ENCODE measurements at regions not wholly inside any gene's neighbourhood (a gene's known extent, or its start where the extent isn't known, plus 50 kb on each side); places are given as distances from the start of the nearest gene placed in this dataset.

DNA sequence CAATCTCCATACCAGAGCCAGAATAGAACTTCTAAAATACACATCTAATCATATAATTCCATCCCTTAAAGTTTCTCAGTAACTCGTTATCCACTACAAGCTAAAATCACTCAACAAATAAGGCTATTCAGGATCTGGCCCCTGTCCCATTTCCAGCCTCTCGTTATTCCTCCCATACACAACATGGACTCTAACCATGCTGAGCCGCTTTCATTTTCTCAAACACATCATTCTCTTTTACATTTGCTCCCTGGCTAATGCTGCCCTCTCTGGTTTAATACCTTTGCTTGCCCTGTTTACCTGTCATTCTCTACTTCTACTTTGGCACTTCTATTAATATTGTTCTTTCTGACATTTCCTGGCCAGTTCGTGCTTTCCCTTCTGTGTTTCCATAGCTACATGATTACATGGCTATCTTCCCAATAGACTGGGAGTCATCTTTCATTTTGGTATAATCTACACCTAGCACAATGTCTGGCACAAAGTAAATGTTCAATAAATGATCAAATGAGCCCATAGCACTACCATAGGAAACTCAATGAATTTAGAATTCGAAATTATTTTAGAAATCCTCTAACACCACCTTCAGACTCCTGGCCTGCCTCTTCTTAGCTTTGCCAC, 163.6 kb upstream of the VRK2 start:
- Histone ChIP-seq H3K27me3 (replicated peaks; ENCODE audit: insufficient read depth, low read length) (no peaks in the 10 kb centered on the region), H3K4me2 (ENCODE audit: low read depth, low read length) (peak overlapping the region; percentile 54), H2AFZ (ENCODE audit: low read length) (peak overlapping the region; percentile 57), H3K4me3 (ENCODE audit: low read length) (peak overlapping the region; percentile 39), H3K79me2 (ENCODE audit: low read length) (no peaks in the 10 kb centered on the region), H3K9ac (ENCODE audit: low read length) (no peak overlapping the region), H4K20me1 (ENCODE audit: insufficient read depth, low read length) (no peaks in the 10 kb centered on the region), H3K9me2 (replicated peaks; ENCODE audit: insufficient read depth, low read length) (no peaks in the 10 kb centered on the region), H3K4me1 (ENCODE audit: low read length) (no peaks in the 10 kb centered on the region), H3K9me3 (replicated peaks; ENCODE audit: insufficient read depth, low read length) (no peaks in the 10 kb centered on the region), H3K36me3 (replicated peaks; ENCODE audit: insufficient read depth, low read length) (no peaks in the 10 kb centered on the region), H3F3A (ENCODE audit: insufficient read depth, low read length) (no peaks in the 10 kb centered on the region), H3K27ac (ENCODE audit: low read length) (no peak overlapping the region)
- no peak for TF ChIP-seq EZH2 (optimal IDR thresholded peaks at IDR 0.05; ENCODE audit: low read depth, low read length)
- TF ChIP-seq, protein P1, sequence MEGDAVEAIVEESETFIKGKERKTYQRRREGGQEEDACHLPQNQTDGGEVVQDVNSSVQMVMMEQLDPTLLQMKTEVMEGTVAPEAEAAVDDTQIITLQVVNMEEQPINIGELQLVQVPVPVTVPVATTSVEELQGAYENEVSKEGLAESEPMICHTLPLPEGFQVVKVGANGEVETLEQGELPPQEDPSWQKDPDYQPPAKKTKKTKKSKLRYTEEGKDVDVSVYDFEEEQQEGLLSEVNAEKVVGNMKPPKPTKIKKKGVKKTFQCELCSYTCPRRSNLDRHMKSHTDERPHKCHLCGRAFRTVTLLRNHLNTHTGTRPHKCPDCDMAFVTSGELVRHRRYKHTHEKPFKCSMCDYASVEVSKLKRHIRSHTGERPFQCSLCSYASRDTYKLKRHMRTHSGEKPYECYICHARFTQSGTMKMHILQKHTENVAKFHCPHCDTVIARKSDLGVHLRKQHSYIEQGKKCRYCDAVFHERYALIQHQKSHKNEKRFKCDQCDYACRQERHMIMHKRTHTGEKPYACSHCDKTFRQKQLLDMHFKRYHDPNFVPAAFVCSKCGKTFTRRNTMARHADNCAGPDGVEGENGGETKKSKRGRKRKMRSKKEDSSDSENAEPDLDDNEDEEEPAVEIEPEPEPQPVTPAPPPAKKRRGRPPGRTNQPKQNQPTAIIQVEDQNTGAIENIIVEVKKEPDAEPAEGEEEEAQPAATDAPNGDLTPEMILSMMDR (IDR thresholded peaks at IDR 0.05; ENCODE audit: low read length) = 0 out of 2 replicates have a peak, but pooled peaks have one; percentile 23
- peak; percentile 20 for DNase-seq

GRCh38 chr2:57884281-57884680, 162.3 kb upstream of the VRK2 start:
- DNase-seq = no peak
- no peak overlapping the region for H3K4me2 ChIP-seq (ENCODE audit: low read depth, low read length)
- no peaks in the 10 kb centered on the region for H3K9me3 ChIP-seq (replicated peaks; ENCODE audit: insufficient read depth, low read length)
- no peak overlapping the region for H3K9ac ChIP-seq (ENCODE audit: low read length)
- H3K4me1 ChIP-seq (ENCODE audit: low read length) = no peaks in the 10 kb centered on the region
- no peak overlapping the region for H3K4me3 ChIP-seq (ENCODE audit: low read length)
- no peaks in the 10 kb centered on the region for H4K20me1 ChIP-seq (ENCODE audit: insufficient read depth, low read length)
- no peak overlapping the region for H3K27ac ChIP-seq (ENCODE audit: low read length)
- H3K79me2 ChIP-seq (ENCODE audit: low read length) = no peaks in the 10 kb centered on the region
- TF ChIP-seq EZH2phosphoT487 (IDR thresholded peaks at IDR 0.05; ENCODE audit: low read length) (no peak), EZH2 (optimal IDR thresholded peaks at IDR 0.05; ENCODE audit: low read depth, low read length) (no peak)
- TF ChIP-seq, protein P1 (IDR thresholded peaks at IDR 0.05; ENCODE audit: low read length) = no peak
- no peak overlapping the region for H2AFZ ChIP-seq (ENCODE audit: low read length)
- H3K27me3 ChIP-seq (replicated peaks; ENCODE audit: insufficient read depth, low read length) = no peaks in the 10 kb centered on the region
- H3F3A ChIP-seq (ENCODE audit: insufficient read depth, low read length) = no peaks in the 10 kb centered on the region
- no peaks in the 10 kb centered on the region for H3K36me3 ChIP-seq (replicated peaks; ENCODE audit: insufficient read depth, low read length)
- no peaks in the 10 kb centered on the region for H3K9me2 ChIP-seq (replicated peaks; ENCODE audit: insufficient read depth, low read length)

DNA sequence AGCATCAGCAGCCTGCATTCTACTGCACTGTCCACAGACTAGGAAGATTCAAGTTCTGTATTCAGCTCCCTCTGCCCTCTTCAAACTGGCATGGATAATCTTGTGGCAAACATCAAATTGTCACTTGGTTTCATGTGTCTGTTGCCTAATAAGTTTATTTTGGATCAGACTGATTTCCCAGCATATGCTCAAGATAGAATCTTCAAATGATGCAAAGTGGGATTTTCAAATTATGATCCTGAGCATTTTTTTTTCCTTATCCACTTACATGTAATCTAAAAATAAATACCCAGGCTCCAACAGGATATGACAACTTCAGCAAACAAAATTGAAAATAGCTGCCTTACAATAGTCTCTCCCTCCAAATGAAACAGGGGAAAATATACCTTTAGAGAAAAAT, 160.9 kb upstream of the VRK2 start:
- no peak for TF ChIP-seq EZH2 (optimal IDR thresholded peaks at IDR 0.05; ENCODE audit: low read depth, low read length)
- TF ChIP-seq, protein P1 (IDR thresholded peaks at IDR 0.05; ENCODE audit: low read length) = no peak
- Histone ChIP-seq H2AFZ (ENCODE audit: low read length) (no peak overlapping the region), H3K9me2 (replicated peaks; ENCODE audit: insufficient read depth, low read length) (no peaks in the 10 kb centered on the region), H3K4me1 (ENCODE audit: low read length) (no peaks in the 10 kb centered on the region), H3K27me3 (replicated peaks; ENCODE audit: insufficient read depth, low read length) (no peaks in the 10 kb centered on the region), H3K9me3 (replicated peaks; ENCODE audit: insufficient read depth, low read length) (no peaks in the 10 kb centered on the region), H3F3A (ENCODE audit: insufficient read depth, low read length) (no peaks in the 10 kb centered on the region), H3K36me3 (replicated peaks; ENCODE audit: insufficient read depth, low read length) (no peaks in the 10 kb centered on the region), H3K9ac (ENCODE audit: low read length) (no peak overlapping the region), H3K79me2 (ENCODE audit: low read length) (no peaks in the 10 kb centered on the region), H3K4me2 (ENCODE audit: low read depth, low read length) (no peak overlapping the region), H4K20me1 (ENCODE audit: insufficient read depth, low read length) (no peaks in the 10 kb centered on the region), H3K4me3 (ENCODE audit: low read length) (no peak overlapping the region), H3K27ac (ENCODE audit: low read length) (no peak overlapping the region)
- no peak for DNase-seq
